Transverse colon (tissue), 3 donors: ENCODE measurements at regions not wholly inside any gene's neighbourhood (a gene's known extent, or its start where the extent isn't known, plus 50 kb on each side); places are given as distances from the start of the nearest gene placed in this dataset.

Source experiments
- EP300 ChIP-seq: sonication (generic); formaldehyde crosslinking; IDR thresholded peaks from one replicate; pipeline ENCODE4 v1.6.1; 2017; ENCODE audit warnings: antibody characterized with exemption, low read depth
- POLR2A ChIP-seq: fragments of 450-650 bp; IDR thresholded peaks from one replicate; pipeline ENCODE4 v1.6.1; 2016; ENCODE audit warnings: antibody characterized with exemption, mild to moderate bottlenecking, moderate library complexity
- TF ChIP-seq, protein P1 (sequence below), 5 experiments: fragments of 200-600 bp in 3 of 5; fragments of 450-650 bp in 2 of 5; sonication (generic) in 3 of 5; IDR thresholded peaks; 1 replicate in 2 of 5; 2 replicates in 3 of 5; pipeline ENCODE4 v1.5.1; 2016 to 2017; ENCODE audit warnings: antibody characterized with exemption in 5 of 5, inconsistent platforms in 3 of 5, mild to moderate bottlenecking in 2 of 5, moderate library complexity in 1 of 5

GRCh38 chr7:45325378-45325777 is 167.8 kb downstream of the RAMP3 start:
- TF ChIP-seq, protein P1, sequence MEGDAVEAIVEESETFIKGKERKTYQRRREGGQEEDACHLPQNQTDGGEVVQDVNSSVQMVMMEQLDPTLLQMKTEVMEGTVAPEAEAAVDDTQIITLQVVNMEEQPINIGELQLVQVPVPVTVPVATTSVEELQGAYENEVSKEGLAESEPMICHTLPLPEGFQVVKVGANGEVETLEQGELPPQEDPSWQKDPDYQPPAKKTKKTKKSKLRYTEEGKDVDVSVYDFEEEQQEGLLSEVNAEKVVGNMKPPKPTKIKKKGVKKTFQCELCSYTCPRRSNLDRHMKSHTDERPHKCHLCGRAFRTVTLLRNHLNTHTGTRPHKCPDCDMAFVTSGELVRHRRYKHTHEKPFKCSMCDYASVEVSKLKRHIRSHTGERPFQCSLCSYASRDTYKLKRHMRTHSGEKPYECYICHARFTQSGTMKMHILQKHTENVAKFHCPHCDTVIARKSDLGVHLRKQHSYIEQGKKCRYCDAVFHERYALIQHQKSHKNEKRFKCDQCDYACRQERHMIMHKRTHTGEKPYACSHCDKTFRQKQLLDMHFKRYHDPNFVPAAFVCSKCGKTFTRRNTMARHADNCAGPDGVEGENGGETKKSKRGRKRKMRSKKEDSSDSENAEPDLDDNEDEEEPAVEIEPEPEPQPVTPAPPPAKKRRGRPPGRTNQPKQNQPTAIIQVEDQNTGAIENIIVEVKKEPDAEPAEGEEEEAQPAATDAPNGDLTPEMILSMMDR (IDR thresholded peaks at IDR 0.05): no peak
- no peak for TF ChIP-seq POLR2A
- TF ChIP-seq EP300: no peak
